NCI-H510A (cell line): ENCODE measurements at regions not wholly inside any gene's neighbourhood (a gene's known extent, or its start where the extent isn't known, plus 50 kb on each side); places are given as distances from the start of the nearest gene placed in this dataset.

ENCODE experiments used
- DNase-seq: peaks from one replicate; lab custom pipeline; 2025; lab: John Stamatoyannopoulos, UW

DNA sequence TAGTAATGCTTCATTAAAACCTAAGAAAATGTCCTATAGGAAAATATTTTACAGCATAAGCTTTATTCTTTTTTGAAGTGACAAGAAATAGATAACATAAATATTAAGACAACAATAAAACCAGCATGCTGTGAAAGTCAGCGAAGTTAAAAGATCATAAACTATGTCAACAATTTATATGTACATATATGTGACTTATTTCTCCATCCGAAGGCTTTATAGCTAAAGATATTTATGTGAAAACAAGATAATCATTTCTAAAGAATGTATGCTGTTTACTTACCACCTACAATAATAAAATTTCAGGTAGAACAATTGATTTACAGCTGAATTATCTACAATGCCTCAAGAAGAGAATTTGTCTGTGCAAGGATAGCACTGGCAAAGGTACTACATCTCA, 283.4 kb downstream of the CRPPA start:
- DNase-seq: no peak

DNA sequence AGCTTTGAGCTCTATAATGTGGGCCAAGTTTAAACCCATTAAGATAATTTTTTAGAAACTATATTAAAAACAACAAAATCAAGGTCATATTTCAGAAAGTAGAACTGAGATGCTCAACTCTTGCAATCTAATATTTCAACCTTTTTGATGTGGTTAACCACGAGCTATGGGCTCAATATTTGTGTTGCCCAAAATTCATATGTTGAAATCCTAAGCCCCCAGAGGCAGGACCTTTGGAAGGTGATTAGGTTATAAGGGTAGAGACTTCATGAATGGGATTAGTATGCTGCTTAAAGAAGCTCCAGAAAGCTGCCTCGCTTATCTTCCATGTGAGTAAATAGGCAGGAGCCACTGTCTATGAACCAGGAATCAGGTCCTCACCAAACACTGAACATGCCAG, 284.4 kb downstream of the CRPPA start:
- no peak for DNase-seq

- no peak for DNase-seq
These were observed 285.7 kb downstream of the CRPPA start for GRCh38 chr7:16135658-16136057.

GRCh38 chr7:16130111-16131110, 290.9 kb downstream of the CRPPA start:
- no peak for DNase-seq

DNA sequence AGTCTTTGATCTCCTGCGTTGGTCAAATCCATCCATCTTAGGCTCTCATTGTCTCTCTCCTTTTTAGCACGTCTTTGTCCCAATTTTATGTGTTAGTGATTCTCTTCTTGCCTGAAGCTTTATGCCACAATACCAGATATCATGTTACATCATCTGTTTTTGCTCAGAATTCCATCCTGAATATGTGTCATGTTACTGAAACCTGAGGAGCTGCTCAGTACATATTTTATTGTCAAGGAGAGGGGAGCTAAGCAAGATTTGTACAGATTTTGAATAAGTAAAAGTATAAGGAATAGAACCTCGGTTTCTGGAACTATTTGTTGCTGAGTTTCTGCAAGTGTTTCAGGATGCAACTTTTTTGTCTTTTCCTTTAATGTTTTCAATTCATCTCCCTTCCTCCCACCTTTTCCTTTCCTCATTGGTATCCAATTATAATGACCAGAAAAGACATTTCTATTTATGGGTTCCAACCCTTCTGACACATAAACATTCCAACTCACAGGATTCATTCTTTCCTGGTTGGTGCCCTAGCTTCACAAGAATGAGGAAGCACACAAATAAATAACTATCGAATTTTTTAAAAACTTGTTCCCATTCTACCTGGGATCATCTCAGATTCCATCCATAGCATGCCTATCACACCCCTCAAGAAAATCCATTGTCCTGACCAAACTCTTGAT, 291.8 kb downstream of the CRPPA start:
- no peak for DNase-seq

GRCh38 chr7:16123117-16123770, 298.1 kb downstream of the CRPPA start:
- no peak for DNase-seq

DNA sequence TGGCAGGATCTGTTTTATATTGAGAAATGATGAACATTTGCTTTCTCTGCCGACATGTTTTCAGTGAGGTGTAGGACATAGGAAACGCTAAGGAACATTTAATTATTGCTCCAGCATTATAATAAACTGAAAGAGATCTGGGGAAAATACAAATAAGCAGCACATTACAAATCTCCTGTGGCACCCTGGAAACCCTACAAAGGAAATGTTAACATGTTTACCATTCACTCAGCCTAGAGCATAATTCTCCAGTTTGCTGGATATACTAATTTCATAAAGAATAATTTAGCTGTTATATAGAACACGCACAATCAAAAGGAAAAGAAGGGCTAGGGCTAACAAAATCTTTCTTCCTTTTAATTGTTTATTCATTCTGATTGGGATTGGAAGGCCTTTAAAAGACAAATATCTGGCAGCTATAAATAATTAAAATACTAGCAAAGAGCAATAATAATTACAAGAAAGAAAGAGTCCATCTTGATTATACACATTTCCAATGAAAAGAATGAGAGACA, 299.4 kb downstream of the CRPPA start:
- DNase-seq: no peak

DNA sequence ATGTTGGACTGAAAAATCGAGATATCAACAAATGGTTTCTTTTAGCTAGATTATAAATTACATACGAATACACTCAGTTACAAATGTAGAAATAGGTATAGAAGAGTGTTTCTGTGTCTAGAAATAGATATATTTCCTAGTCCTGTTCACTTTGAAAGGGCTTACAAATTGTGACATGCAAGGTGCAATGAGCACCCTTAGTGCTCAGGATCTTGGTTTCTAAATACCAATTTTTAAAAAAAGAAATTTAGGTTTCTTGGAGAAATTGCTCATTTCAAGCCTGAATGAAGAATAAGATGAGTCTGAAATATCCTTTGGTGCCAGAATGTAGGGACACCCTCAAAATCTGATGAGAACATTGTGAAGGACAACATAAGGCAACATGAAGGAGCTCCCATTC, 306.0 kb downstream of the CRPPA start:
- no peak for DNase-seq

DNA sequence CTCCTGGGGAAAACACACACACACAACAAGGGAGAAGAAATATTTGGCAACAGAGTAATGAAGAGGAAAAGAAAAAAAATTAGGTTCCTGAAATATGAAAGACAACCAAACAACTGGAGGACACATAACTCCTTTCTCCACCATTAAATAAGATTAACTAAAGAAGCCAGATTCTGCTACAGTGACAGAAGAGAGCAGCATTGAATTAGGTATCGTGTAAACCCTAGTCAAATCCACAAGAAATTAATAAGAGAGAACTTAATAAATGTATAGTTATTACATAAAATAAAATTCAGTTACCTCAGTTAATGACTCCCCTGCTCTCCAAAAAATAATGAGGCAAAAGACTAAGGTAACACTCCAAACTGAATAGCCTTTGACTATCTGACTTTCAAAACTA, 306.7 kb downstream of the CRPPA start:
- DNase-seq: no peak

GRCh38 chr7:16114071-16114470, 307.3 kb downstream of the CRPPA start:
- no peak for DNase-seq

- no peak for DNase-seq
These were observed 308.3 kb downstream of the CRPPA start for GRCh38 chr7:16113058-16113457.

DNA sequence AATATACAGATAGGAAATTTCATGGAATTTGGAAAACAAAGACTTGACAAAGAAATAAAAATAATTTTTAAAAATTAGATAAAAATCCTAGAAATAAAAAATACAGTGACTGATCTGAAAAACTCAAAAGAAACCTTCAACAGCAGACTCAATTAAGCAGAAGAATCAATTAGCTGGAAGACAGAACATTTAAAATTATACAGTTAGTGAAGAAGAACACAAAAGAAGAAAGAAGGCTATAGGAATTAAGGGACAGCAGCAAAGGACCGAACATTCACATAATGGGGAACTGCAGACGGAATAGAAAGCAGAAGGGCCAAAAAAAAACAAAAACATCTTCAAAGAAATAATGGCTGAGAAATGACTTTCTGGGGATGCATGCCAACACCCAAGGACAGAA, 314.5 kb downstream of the CRPPA start:
- no peak for DNase-seq

GRCh38 chr7:16106300-16106699, 315.0 kb downstream of the CRPPA start:
- DNase-seq: no peak

- DNase-seq: no peak
These were observed 322.0 kb downstream of the CRPPA start for GRCh38 chr7:16099302-16099849.

DNA sequence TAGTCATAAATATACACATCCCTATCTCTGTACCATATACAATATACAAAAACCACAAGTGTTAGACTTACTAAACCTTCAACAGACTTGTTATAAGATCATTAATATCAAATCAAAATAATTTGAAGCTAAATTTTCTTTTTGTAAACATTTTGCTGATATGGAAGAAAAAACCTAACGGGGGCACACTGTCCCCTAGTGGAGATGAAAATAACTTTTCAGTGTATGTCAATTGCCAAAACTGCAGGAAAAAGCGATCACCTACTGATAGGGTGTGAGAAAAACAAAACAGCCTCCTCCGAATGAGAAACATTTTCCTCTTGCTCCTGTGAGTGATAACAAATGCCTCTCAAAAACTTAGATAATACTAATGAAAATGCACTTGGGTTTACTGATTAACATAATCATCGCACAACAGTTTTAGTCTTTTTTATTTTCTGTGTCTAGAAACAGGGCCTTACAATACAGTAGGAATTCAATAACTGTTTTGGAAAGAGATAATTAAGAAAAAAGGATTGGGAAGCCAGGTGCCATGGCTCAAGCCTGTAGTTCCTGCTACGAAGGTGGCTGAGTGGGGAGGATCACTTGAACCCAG, 322.7 kb downstream of the CRPPA start:
- DNase-seq: no peak

- DNase-seq: no peak
These were observed 323.3 kb downstream of the CRPPA start for GRCh38 chr7:16098058-16098457.

- DNase-seq: no peak
These were observed 326.0 kb downstream of the CRPPA start for GRCh38 chr7:16095171-16095950.

GRCh38 chr7:16094651-16095050, 326.7 kb downstream of the CRPPA start:
- DNase-seq: no peak

DNA sequence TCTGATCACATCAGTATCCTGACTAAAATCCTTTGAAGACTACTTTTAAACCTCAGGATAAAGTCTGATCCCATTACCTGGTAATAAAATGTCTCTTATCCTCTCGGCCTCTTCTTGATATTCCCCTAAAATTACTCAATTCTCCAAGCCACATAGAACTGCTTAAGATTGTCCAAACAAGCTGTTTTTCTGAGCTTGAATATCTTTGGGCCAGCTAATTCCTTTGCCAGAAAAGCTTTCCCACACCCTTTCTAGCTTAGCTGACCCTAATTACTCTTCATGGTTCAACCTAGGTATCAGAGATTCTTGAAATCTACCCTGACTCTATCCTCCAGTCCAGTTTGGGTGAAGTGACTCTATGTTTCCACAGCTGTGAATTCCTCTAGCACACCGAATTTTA, 328.6 kb downstream of the CRPPA start:
- no peak for DNase-seq

GRCh38 chr7:16091701-16092310, 329.5 kb downstream of the CRPPA start:
- DNase-seq: no peak

DNA sequence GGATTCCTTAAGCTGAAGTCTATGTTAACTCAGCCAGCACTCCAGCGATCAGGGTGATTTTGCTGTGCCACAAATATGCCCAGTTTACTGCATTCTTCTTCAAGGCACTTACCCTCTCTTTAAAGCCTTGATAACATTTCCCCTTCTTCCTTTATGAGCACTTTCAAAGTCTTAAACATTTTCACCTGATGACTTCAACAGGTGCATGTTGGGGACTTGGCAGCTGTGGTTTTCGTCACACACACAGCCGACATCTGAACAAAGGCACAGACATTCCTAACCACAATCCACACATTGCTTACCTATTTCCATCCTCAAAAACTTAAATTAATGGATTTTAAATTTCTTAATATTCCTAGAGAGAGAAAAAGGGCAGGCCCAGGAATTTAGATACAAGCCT, 331.5 kb downstream of the CRPPA start:
- DNase-seq: no peak
